ENCODE measurements at regions not wholly inside any gene's neighbourhood (a gene's known extent, or its start where the extent isn't known, plus 50 kb on each side); places are given as distances from the start of the nearest gene placed in this dataset.

- DNase-seq (ENCODE audit: low spot score): no peak
These were observed 316.4 kb upstream of the ADGRL2 start for GRCh38 chr1:81484284-81484683.

DNA sequence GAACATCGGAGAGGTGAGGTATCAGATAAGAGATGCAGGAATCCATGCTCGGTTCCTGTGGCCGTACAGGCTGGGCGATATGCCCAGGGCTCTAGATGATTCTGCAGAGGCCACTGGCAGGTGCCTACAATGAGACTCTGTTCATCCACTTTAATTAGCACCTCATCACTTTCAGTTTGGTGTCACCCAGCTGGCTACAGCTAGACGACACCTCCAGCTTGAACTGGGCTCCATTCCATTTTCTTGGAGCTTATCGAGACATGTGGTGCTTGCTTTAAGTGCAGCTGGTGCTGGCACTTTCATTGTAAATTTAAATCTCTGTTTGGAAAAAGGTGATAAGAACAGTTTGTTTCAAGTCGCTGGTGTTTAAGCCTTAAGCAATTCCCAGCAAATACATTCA is 322.5 kb upstream of the ADGRL2 start:
- DNase-seq (ENCODE audit: low spot score): no peak

DNA sequence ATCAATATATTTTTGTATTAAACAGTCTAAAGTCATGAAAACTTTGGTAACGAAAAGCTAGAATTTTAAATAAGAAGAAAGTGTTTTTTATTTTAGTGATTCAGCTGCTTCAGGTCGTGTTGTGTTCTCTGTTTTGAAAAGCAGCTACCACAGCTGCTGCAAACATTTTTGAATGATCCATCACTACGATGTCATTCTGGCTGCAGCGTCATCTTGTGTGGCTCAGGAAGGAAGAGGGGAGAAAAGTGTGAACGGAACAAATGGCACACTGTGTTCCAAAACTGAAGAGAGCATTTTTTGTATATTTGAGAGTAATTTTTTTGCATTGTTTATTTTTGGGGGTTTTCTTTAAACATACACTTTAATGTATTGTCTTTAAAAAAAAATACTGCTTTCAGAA is 323.0 kb upstream of the ADGRL2 start:
- no peak for DNase-seq (ENCODE audit: low spot score)

GRCh38 chr1:81472387-81472786 is 328.3 kb upstream of the ADGRL2 start:
- no peak for DNase-seq (ENCODE audit: low spot score)

DNA sequence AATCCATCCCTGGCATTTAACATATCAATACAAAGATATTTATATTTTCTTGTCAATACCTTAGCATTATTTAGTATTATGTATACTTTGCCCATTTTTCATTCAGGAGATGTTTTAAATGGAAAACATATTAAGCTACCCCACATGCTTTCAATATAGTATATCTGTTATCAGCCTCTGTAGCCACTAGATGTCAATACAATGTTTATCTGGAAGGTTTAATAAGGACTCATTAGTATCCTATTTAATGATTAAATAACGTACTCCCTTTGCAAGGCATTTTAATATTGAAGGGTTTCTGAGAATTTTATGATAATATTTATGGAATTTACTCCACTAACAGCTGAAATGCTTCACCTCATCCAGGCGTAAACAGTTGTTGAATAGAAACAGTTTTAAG is 329.5 kb upstream of the ADGRL2 start:
- no peak for DNase-seq (ENCODE audit: low spot score)

- DNase-seq (ENCODE audit: low spot score): no peak
These were observed 330.5 kb upstream of the ADGRL2 start for GRCh38 chr1:81470275-81470674.

DNA sequence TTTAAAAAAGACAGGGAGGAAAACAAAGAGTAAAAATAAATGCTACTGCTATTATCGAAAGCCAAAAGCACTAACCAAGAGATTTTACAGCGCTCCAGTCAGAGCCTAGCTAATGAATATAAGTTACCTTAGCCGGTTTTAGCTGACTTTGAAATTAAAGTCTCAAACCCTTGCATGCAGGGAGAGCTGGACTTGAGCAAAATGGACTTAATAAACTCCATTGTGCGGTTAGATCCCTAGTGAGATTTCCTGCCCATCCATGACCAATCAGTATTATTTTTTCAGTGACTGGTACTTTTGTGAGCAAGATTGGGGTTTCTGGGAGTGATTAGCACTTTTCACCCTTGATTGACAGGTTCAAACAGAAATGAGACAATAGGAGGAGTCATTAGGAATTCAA is 333.4 kb upstream of the ADGRL2 start:
- DNase-seq (ENCODE audit: low spot score): no peak

DNA sequence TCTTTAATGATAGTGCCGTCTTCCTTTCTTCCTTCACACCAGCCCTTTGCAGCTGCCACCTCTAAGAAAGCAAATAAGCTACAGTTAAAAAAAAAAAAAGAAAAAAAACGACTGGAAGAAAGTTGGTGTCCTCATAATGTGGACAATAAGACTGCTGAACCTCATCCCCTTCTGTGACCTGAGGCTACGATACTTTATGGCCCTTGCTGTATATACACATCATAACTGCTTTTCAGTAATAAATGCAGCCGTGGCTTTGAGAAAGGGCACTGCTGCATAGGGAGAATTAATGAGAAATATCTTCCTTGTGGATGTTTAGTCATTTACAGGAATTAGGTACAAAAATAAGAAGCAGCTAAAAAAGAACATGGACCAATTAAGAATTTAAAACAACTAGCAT is 333.8 kb upstream of the ADGRL2 start:
- DNase-seq (ENCODE audit: low spot score): no peak

GRCh38 chr1:81463936-81464837 is 336.5 kb upstream of the ADGRL2 start:
- no peak for DNase-seq (ENCODE audit: low spot score)

- no peak for DNase-seq (ENCODE audit: low spot score)
These were observed 341.7 kb upstream of the ADGRL2 start for GRCh38 chr1:81459043-81459442.

DNA sequence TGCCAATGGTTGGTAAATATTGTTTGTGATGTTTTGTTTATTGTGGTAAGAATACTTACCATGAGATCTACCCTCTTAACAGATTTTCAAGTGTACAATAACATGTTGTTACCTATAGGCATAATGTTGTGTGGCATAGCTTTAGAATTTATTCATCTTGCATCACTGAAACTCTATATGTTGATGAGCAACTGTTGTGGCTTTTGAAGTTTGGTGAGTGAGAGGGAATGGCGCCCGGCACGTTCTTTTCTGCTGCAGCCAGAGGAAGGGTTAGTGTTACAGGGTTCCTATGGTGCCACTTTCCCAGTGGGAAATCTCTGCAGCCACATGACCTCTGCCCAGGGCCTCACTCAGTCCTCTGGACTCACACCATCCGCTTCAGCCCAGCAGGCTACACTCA is 342.5 kb upstream of the ADGRL2 start:
- no peak for DNase-seq (ENCODE audit: low spot score)

DNA sequence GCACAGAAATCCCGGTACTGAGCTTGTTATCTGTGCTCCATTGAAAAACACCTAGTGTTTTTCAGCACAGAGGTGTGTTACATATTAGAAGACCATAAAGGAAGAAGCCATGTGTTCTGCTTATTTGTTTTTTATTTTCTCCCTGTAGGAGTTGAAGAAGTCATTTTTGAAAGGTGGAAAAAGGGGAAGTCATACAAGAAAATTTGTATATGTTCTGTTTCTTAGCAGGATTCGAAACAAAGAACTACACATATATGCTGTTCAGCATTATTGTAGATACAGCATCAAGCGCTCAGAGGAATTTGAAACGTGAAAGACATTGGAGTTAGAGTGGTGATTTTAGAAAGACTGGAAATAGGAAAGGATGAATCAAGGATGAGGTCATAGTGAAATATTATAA is 345.3 kb upstream of the ADGRL2 start:
- no peak for DNase-seq (ENCODE audit: low spot score)

DNA sequence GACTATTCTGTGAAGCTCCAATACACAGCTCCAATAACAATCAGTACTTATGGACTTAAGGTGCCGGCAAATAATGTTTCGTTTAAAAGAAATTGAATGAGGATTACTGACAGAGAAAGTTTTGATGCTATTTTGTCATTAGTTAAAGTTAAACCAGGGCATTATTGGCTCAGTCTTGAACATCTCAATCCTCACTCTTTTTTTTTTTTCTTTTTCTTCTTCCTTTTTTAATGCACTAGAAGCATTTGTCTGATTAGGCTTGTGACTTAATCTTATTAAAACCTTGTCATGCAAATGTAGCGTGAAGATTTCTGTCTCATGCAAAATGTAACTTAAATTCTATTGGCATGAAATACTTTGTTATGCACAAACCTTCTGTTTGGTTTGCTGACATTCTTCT is 346.8 kb upstream of the ADGRL2 start:
- DNase-seq (ENCODE audit: low spot score): no peak

DNA sequence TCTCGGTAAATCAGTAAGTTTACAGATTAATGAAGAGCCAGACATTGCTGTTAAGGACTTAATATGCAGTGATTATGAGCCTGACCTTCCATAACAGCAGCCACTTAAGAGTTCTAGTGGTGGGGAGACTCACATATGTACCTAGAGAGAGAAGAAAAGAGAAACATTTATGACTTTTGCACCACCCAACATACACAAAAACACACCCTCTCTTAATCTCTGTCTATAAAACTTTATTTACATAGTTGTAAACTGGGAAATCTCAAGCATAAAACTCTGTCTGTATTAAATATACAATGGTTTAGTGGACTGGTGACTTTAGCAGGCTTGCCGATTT is 347.4 kb upstream of the ADGRL2 start:
- no peak for DNase-seq (ENCODE audit: low spot score)

DNA sequence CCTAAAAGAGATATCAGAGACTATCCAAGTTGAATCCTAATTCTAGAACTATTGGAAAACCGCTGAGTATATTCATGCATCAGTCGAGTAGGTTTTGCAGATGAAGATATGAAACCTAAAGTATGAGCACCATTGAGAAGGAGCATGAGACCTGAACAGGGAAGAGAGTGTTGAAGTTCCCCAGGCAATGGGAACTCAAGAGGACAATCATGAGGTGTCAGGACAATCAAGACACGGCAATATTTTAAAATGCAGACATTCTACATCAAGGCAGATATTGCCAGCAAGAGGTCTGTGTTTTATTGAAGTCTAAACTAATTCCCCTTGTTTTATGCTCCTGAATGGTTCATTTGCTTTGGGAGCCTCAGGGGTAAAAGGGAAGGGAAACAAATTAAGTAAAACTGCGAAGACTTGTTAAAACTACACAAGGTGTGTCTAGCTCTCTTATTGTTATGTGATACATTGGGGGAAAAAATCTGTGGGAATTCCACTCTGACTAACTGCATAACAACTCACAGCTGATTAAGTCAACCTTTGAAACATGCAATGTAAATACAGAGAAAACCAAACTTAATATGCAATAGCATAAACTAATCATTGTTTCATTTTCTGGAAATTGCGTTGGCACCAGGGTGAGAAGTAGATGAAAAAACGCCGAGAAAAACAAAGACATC is 347.9 kb upstream of the ADGRL2 start:
- DNase-seq (ENCODE audit: low spot score): no peak

GRCh38 chr1:81449786-81450185 is 350.9 kb upstream of the ADGRL2 start:
- no peak for DNase-seq (ENCODE audit: low spot score)

- no peak for DNase-seq (ENCODE audit: low spot score)
These were observed 354.6 kb upstream of the ADGRL2 start for GRCh38 chr1:81446000-81446669.

DNA sequence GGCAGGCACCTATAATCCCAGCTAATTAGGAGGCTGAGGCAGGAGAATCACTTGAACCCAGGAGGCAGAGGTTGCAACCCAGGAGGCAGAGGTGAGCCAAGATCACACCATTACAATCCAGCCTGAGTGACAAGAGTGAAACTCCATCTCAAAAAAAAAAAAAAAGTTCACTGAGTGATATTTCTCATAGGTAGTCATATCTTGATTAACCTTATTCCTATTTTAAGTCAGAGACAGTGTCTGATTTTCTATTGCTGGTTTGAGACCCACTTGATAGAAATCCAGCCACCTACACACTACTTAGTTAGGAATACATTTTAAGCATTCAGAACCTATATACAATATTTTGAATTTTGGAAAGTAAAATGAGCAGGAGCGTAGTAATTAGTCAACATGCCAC is 357.4 kb upstream of the ADGRL2 start:
- DNase-seq (ENCODE audit: low spot score): no peak

DNA sequence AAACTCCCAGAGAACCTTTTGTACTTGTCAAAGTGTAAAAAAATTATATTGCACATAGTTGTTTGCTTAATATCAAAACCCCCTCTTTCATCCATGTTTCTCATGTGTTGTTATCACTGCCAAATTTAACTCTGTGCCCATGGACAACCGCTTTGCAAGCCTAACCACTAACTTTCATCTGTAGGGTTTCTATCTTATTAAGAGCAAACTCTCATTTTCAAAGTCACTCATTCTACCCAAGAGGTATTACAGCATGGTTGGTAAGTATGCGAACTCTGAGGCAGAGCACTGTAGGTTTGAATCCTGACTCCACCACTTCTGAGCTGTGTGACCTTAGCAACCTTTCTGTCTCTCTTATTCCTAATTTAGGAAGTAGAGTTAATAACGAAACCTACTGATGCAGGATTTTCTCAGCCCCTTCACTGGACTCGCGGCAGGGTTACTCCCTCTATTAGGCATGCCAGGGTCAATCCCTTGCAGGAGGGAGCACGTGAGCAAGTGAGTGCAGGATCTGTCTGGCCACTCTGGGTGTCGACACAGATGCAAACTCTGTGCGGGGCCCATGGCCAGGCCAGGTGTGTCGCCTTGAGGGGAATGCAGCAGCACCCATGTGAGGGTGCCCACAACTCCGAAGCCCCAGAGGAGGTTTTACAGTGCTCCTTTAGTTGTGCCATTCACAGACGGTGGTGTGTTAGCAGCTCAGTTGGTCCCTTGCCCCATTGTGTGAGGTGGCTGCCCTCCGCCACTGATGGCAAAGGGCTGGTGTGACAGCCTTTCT is 361.5 kb upstream of the ADGRL2 start:
- DNase-seq (ENCODE audit: low spot score): no peak

- DNase-seq (ENCODE audit: low spot score): no peak
These were observed 363.1 kb upstream of the ADGRL2 start for GRCh38 chr1:81437649-81438048.

DNA sequence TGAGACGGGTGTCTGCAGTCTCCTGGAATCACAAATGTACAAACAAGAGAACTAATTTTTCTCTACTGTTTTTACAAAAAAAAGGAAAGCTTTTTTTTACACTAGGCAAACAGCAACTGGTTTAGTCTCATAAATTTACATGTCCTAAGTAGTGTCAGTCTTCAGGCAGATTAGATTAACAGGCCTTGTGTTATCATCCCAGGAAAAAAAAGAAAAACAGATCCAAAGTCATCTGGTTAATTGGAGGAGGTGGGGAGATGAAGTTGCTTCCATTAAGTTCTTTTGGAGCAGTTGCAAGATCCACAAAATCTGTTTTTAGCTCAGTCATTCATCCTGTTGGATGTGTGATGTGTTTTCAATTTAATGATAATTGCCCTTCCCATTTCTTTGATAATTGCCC is 363.5 kb upstream of the ADGRL2 start:
- DNase-seq (ENCODE audit: low spot score): no peak

GRCh38 chr1:81435175-81435574 is 365.6 kb upstream of the ADGRL2 start:
- no peak for DNase-seq (ENCODE audit: low spot score)
